ENCODE measurements at regions not wholly inside any gene's neighbourhood (a gene's known extent, or its start where the extent isn't known, plus 50 kb on each side); places are given as distances from the start of the nearest gene placed in this dataset.
A peak's percentile ranks its signal among the peaks of the same experiment; 100 is the strongest.

DNA sequence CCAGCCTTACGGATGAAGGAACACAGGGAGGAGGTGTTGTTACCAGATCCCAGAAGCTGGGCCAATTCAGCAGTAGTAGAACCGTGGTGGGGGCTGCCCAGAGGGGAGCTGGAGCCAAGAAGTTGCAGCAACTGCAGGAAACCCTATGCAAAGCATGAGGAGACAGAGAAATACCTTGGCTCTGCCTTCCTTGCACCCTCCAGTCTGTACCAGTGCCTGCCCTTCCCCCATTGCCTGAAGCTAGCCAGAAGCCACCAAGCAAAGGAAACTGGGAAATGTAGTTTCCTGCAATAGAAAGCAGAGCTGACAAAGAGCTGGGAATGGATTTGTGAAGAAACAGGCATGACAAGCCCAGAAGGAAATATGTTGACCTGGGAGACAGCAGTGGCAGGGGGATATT lies 108.7 kb upstream of the FUNDC1 start:
- Histone ChIP-seq H3K9me3 (no peaks in the 10 kb centered on the region), H3K27ac (peak overlapping the region; percentile 56 to 73 (median 62)), H3K27me3 (no peaks in the 10 kb centered on the region), H3K4me1 (no peaks in the 10 kb centered on the region), H3K36me3 (no peaks in the 10 kb centered on the region), H3K4me3 (no peak overlapping the region)
- in situ Hi-C loops (cut with MboI; ENCODE audit: low sequenced_read_pairs in 4 of 4): no loop called here
- ATAC-seq (peak; percentile 96 to 98), DNase-seq (peak; percentile 47 to 83)
- TF ChIP-seq, protein P1, sequence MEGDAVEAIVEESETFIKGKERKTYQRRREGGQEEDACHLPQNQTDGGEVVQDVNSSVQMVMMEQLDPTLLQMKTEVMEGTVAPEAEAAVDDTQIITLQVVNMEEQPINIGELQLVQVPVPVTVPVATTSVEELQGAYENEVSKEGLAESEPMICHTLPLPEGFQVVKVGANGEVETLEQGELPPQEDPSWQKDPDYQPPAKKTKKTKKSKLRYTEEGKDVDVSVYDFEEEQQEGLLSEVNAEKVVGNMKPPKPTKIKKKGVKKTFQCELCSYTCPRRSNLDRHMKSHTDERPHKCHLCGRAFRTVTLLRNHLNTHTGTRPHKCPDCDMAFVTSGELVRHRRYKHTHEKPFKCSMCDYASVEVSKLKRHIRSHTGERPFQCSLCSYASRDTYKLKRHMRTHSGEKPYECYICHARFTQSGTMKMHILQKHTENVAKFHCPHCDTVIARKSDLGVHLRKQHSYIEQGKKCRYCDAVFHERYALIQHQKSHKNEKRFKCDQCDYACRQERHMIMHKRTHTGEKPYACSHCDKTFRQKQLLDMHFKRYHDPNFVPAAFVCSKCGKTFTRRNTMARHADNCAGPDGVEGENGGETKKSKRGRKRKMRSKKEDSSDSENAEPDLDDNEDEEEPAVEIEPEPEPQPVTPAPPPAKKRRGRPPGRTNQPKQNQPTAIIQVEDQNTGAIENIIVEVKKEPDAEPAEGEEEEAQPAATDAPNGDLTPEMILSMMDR (IDR thresholded peaks at IDR 0.05 in 4 of 5, conservative IDR thresholded peaks at IDR 0.05 in 1 of 5): no peak
- TF ChIP-seq POLR2A (IDR thresholded peaks at IDR 0.05): no peak
- intact Hi-C loops (cut with DNase I; ENCODE audit: low total_unique reads): loop anchor here (5.0 kb wide), 1 partner anchor 221 kb away; the partner anchor contains the start of gene KDM6A

DNA sequence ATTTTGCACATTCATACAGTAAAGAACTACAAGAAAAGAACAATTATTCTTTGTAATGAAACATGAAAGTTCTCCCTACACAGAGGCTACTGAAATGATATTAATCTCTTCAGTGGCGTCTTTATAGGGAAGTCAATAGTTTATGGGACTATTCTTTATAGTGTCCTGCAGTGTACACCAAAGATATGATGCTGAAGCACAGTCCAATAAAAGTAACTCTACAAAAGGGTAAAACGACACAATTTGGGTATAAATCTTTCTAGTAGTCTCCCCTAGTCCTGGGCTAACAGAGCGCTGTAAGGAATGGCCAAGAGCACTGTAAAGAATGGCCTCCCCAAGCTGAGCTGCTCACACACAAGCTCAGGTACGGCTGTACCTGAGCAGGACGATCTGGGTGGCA lies 101.1 kb upstream of the FUNDC1 start:
- no peak for TF ChIP-seq POLR2A (IDR thresholded peaks at IDR 0.05)
- TF ChIP-seq, protein P1 (IDR thresholded peaks at IDR 0.05 in 4 of 5, conservative IDR thresholded peaks at IDR 0.05 in 1 of 5): no peak
- Histone ChIP-seq H3K27ac (no peak overlapping the region), H3K27me3 (no peaks in the 10 kb centered on the region), H3K4me3 (no peak overlapping the region), H3K9me3 (no peaks in the 10 kb centered on the region), H3K4me1 (no peaks in the 10 kb centered on the region), H3K36me3 (no peaks in the 10 kb centered on the region)
- intact Hi-C loops (cut with DNase I; ENCODE audit: low total_unique reads): no loop called here
- ATAC-seq (no peak), DNase-seq (no peak)
- in situ Hi-C loops (cut with MboI; ENCODE audit: low sequenced_read_pairs in 4 of 4): loop anchor here in 1 of 4 donors (25.0 kb wide), 1 partner anchor 94 kb away; no protein-coding TSS in a partner anchor

DNA sequence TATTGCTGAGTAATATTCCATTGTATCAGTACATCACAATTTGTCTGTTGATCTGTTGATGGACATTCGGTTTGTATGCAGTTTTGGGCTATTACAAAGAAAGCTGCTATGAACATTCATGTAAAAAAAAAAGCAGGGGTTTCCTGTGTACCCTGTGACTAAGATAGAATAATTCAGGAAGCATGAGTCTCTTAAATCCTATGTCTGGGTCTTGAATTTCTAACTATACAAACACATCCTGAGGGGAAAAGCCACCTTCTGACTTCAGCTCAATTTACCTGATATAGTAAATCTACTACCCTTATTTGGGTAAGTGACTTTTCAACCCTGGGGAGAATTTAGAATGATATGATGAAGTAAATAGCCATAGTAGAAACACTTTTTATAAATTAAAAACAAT lies 94.6 kb upstream of the FUNDC1 start:
- Histone ChIP-seq H3K27me3 (no peaks in the 10 kb centered on the region), H3K4me1 (no peaks in the 10 kb centered on the region), H3K9me3 (no peaks in the 10 kb centered on the region), H3K27ac (no peak overlapping the region), H3K4me3 (no peak overlapping the region), H3K36me3 (no peaks in the 10 kb centered on the region)
- intact Hi-C loops (cut with DNase I; ENCODE audit: low total_unique reads): no loop called here
- ATAC-seq (no peak), DNase-seq (no peak)
- TF ChIP-seq, protein P1 (IDR thresholded peaks at IDR 0.05 in 4 of 5, conservative IDR thresholded peaks at IDR 0.05 in 1 of 5): no peak
- in situ Hi-C loops (cut with MboI; ENCODE audit: low sequenced_read_pairs in 4 of 4): loop anchor here in 1 of 4 donors (25.0 kb wide), 1 partner anchor 100 kb away; no protein-coding TSS in a partner anchor

DNA sequence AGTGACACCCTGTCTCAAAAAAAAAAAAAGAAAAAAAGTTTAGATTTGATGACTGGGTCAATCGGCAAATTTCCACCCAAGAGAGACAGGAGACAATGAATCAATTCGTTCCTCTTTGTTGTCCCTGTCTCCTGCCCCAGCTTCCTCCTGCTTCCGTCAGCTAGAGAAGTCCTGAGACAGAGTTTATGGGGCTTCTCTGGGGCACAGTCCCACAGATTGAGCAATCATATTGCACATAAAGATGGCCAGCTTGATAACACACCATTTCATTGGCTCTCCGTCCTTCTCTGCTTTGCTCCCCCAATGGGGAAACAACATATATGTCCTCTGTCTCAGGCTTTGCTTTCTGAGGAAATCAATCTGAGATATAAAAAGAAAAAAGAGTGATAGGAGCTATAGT lies 78.4 kb upstream of the FUNDC1 start:
- intact Hi-C loops (cut with DNase I; ENCODE audit: low total_unique reads) (no loop called here), in situ Hi-C loops (cut with MboI; ENCODE audit: low sequenced_read_pairs in 4 of 4) (no loop called here)
- TF ChIP-seq, protein P1 (IDR thresholded peaks at IDR 0.05 in 4 of 5, conservative IDR thresholded peaks at IDR 0.05 in 1 of 5): no peak
- no peak for TF ChIP-seq POLR2A (IDR thresholded peaks at IDR 0.05)
- no peaks in the 10 kb centered on the region for H3K9me3 ChIP-seq
- DNase-seq (no peak), ATAC-seq (no peak)
- H3K4me1 ChIP-seq: no peaks in the 10 kb centered on the region
- no peak overlapping the region for H3K27ac ChIP-seq
- H3K27me3 ChIP-seq: no peaks in the 10 kb centered on the region
- H3K4me3 ChIP-seq: no peak overlapping the region
- no peaks in the 10 kb centered on the region for H3K36me3 ChIP-seq

DNA sequence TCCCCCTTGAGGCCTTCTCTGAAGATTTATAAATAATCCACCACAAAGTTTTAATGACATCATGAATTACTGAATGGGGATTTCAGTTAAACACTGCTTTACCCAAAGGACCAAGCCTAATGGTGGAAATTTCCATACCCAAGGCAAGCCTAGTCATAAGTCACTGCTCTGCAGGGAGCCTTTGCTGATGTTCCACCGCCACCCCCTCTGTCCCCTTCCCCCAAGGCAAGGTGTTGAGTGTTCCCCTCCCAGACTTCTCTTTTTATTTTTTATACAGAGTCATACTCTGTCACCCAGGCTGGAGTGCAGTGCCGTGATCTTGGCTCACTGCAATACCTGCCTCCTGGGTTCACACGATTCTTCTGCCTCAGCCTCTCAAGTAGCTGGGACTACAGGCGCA lies 76.4 kb upstream of the FUNDC1 start:
- in situ Hi-C loops (cut with MboI; ENCODE audit: low sequenced_read_pairs in 4 of 4) (no loop called here), intact Hi-C loops (cut with DNase I; ENCODE audit: low total_unique reads) (no loop called here)
- TF ChIP-seq POLR2A (IDR thresholded peaks at IDR 0.05): no peak
- TF ChIP-seq, protein P1 (IDR thresholded peaks at IDR 0.05 in 4 of 5, conservative IDR thresholded peaks at IDR 0.05 in 1 of 5): no peak
- no peaks in the 10 kb centered on the region for H3K9me3 ChIP-seq
- no peak overlapping the region for H3K27ac ChIP-seq
- H3K4me3 ChIP-seq: no peak overlapping the region
- DNase-seq (no peak), ATAC-seq (no peak)
- H3K4me1 ChIP-seq: no peaks in the 10 kb centered on the region
- no peaks in the 10 kb centered on the region for H3K36me3 ChIP-seq
- no peaks in the 10 kb centered on the region for H3K27me3 ChIP-seq

Measured in gastrocnemius medialis (tissue), 4 donors.